CD4-positive, CD25-positive, alpha-beta regulatory T cell (primary cell): ENCODE measurements at regions not wholly inside any gene's neighbourhood (a gene's known extent, or its start where the extent isn't known, plus 50 kb on each side); places are given as distances from the start of the nearest gene placed in this dataset.
"Not testable (repeated sequence)": the region's sequence is repeated elsewhere in the genome, so short reads cannot be mapped to it uniquely, and the experiment has no call there.

Source experiments
- ATAC-seq, 2 donors: fragments of 150-1000 bp; cut with Tn5 transposase; one replicate each; pipeline ENCODE4 v1.10.0; 2021; ENCODE audit warnings: low read depth in 2 of 2, moderate number of reproducible peaks in 2 of 2, moderate library complexity in 1 of 2
- DNase-seq, 3 donors: peaks; one replicate each; pipeline versions ENCODE4 v3.0.0 to v3.0.0-alpha.2; 2012 to 2022; ENCODE audit warnings: mixed read lengths in 1 of 3
- H3K27ac ChIP-seq: one replicate; pipeline ENCODE4 v1.7.0; 2013; ENCODE audit warnings: mild to moderate bottlenecking, low read length; ENCODE audit not compliant: insufficient read depth, poor library complexity, severe bottlenecking
- H3K27me3 ChIP-seq: one replicate; pipeline ENCODE4 v1.7.0; 2013; ENCODE audit warnings: low read length; ENCODE audit not compliant: control insufficient read depth, insufficient read depth
- H3K36me3 ChIP-seq: one replicate; pipeline ENCODE4 v1.7.0; 2013; ENCODE audit warnings: mild to moderate bottlenecking, low read length, moderate library complexity; ENCODE audit not compliant: control insufficient read depth, insufficient read depth
- H3K4me1 ChIP-seq: 2 replicates; pipeline ENCODE4 v1.7.0; 2013; ENCODE audit warnings: mild to moderate bottlenecking, low read length; ENCODE audit not compliant: insufficient read depth, control insufficient read depth, poor library complexity, severe bottlenecking
- H3K4me3 ChIP-seq: one replicate; pipeline ENCODE4 v1.7.0; 2013; ENCODE audit warnings: low read depth, mild to moderate bottlenecking, low read length, moderate library complexity
- H3K9me3 ChIP-seq, 2 experiments: 1 replicate in 1 of 2; 2 replicates in 1 of 2; pipeline ENCODE4 v1.7.0; 2013; ENCODE audit warnings: low read length in 2 of 2, mild to moderate bottlenecking in 1 of 2, moderate library complexity in 1 of 2; ENCODE audit not compliant: control insufficient read depth in 2 of 2
- H3K27ac Mint-ChIP-seq, 3 donors: one replicate each; pipeline ENCODE4 v1.8.0; 2020 to 2022; ENCODE audit warnings: mild to moderate bottlenecking in 3 of 3, mixed read lengths in 3 of 3, moderate library complexity in 2 of 3
- H3K27me3 Mint-ChIP-seq: one replicate; pipeline ENCODE4 v1.8.0; 2022; ENCODE audit warnings: mild to moderate bottlenecking, mixed read lengths
- H3K36me3 Mint-ChIP-seq: one replicate; pipeline ENCODE4 v1.8.0; 2020; ENCODE audit warnings: mixed read lengths
- H3K4me1 Mint-ChIP-seq, 4 donors: one replicate each; pipeline ENCODE4 v1.8.0; 2020 to 2022; ENCODE audit warnings: mixed read lengths in 4 of 4, mild to moderate bottlenecking in 1 of 4
- H3K4me3 Mint-ChIP-seq, 4 donors: one replicate each; pipeline ENCODE4 v1.8.0; 2020 to 2022; ENCODE audit warnings: mild to moderate bottlenecking in 4 of 4, mixed read lengths in 4 of 4, moderate library complexity in 3 of 4
- H3K9me3 Mint-ChIP-seq, 7 donors: one replicate each; pipeline ENCODE4 v1.8.0; 2020 to 2022; ENCODE audit warnings: mixed read lengths in 7 of 7, mild to moderate bottlenecking in 3 of 7, moderate library complexity in 2 of 7

GRCh38 chr15:94858449-94858848 lies 627.1 kb downstream of the MCTP2 start:
- Mint-ChIP-seq H3K27me3 (no peaks in the 10 kb centered on the region), H3K27ac (no peak overlapping the region), H3K4me1 (no peaks in the 10 kb centered on the region), H3K36me3 (no peaks in the 10 kb centered on the region), H3K4me3 (no peak overlapping the region), H3K9me3 (peaks cover 0 to 16% (median 6%) of the 10 kb centered on the region in 7 donors)
- no peaks in the 10 kb centered on the region for H3K4me1 ChIP-seq
- H3K9me3 ChIP-seq: peaks cover 0 to 7% of the 10 kb centered on the region in 2 experiments
- H3K36me3 ChIP-seq: no peaks in the 10 kb centered on the region
- DNase-seq: no peak
- H3K4me3 ChIP-seq: no peak overlapping the region
- ATAC-seq: no peak
- H3K27me3 ChIP-seq: no peaks in the 10 kb centered on the region
- no peak overlapping the region for H3K27ac ChIP-seq

GRCh38 chr15:94858920-94859319 lies 627.6 kb downstream of the MCTP2 start:
- DNase-seq: no peak
- peaks cover 0 to 17% (median 6%) of the 10 kb centered on the region in 7 donors for H3K9me3 Mint-ChIP-seq
- Histone ChIP-seq H3K9me3 (peaks cover 0 to 5% of the 10 kb centered on the region in 2 experiments), H3K27ac (no peak overlapping the region), H3K27me3 (no peaks in the 10 kb centered on the region), H3K4me3 (no peak overlapping the region), H3K4me1 (no peaks in the 10 kb centered on the region), H3K36me3 (no peaks in the 10 kb centered on the region)
- no peak overlapping the region for H3K27ac Mint-ChIP-seq
- H3K4me1 Mint-ChIP-seq: no peaks in the 10 kb centered on the region
- no peaks in the 10 kb centered on the region for H3K36me3 Mint-ChIP-seq
- ATAC-seq: no peak
- H3K27me3 Mint-ChIP-seq: no peaks in the 10 kb centered on the region
- no peak overlapping the region for H3K4me3 Mint-ChIP-seq

GRCh38 chr15:94864600-94864999 lies 633.2 kb downstream of the MCTP2 start:
- H3K9me3 ChIP-seq: no peaks in the 10 kb centered on the region
- H3K9me3 Mint-ChIP-seq: peaks cover 0 to 18% (median 6%) of the 10 kb centered on the region in 7 donors
- H3K36me3 Mint-ChIP-seq: no peaks in the 10 kb centered on the region
- no peaks in the 10 kb centered on the region for H3K36me3 ChIP-seq
- ATAC-seq: no peak
- H3K27me3 ChIP-seq: no peaks in the 10 kb centered on the region
- H3K27ac ChIP-seq: no peak overlapping the region
- H3K4me1 ChIP-seq: no peaks in the 10 kb centered on the region
- no peak overlapping the region for H3K4me3 ChIP-seq
- H3K27ac Mint-ChIP-seq: no peak overlapping the region
- H3K4me3 Mint-ChIP-seq: no peak overlapping the region
- DNase-seq: no peak
- no peaks in the 10 kb centered on the region for H3K27me3 Mint-ChIP-seq
- no peaks in the 10 kb centered on the region for H3K4me1 Mint-ChIP-seq

GRCh38 chr15:94868265-94868664 lies 636.9 kb downstream of the MCTP2 start:
- H3K9me3 ChIP-seq, H3K4me1 Mint-ChIP-seq, H3K4me3 ChIP-seq, H3K27ac ChIP-seq, DNase-seq, H3K36me3 ChIP-seq, H3K4me1 ChIP-seq, H3K27me3 Mint-ChIP-seq, H3K27ac Mint-ChIP-seq, H3K4me3 Mint-ChIP-seq, H3K36me3 Mint-ChIP-seq, H3K27me3 ChIP-seq, ATAC-seq: not testable (repeated sequence)
- peaks cover 2 to 15% (median 6%) of the 10 kb centered on the region in 7 donors for H3K9me3 Mint-ChIP-seq

- Histone ChIP-seq H3K36me3 (no peaks in the 10 kb centered on the region), H3K9me3 (peaks cover 0 to 5% of the 10 kb centered on the region in 2 experiments), H3K4me1 (no peaks in the 10 kb centered on the region), H3K27me3 (no peaks in the 10 kb centered on the region), H3K27ac (no peak overlapping the region), H3K4me3 (no peak overlapping the region)
- ATAC-seq (no peak), DNase-seq (no peak)
- Mint-ChIP-seq H3K4me1 (no peaks in the 10 kb centered on the region), H3K36me3 (no peaks in the 10 kb centered on the region), H3K27ac (no peak overlapping the region), H3K9me3 (peaks cover 0 to 10% (median 6%) of the 10 kb centered on the region in 7 donors), H3K27me3 (no peaks in the 10 kb centered on the region), H3K4me3 (no peak overlapping the region)
Measured at GRCh38 chr15:94875550-94875949, 644.2 kb downstream of the MCTP2 start.

GRCh38 chr15:94877833-94878232 lies 646.5 kb downstream of the MCTP2 start:
- Histone ChIP-seq H3K4me1 (no peaks in the 10 kb centered on the region), H3K27ac (no peak overlapping the region), H3K9me3 (peaks cover 0 to 8% of the 10 kb centered on the region in 2 experiments), H3K27me3 (no peaks in the 10 kb centered on the region), H3K36me3 (no peaks in the 10 kb centered on the region), H3K4me3 (no peak overlapping the region)
- Mint-ChIP-seq H3K27me3 (no peaks in the 10 kb centered on the region), H3K27ac (peak overlapping the region in 1 of 3 donors; percentile 38), H3K4me3 (no peak overlapping the region), H3K36me3 (no peaks in the 10 kb centered on the region), H3K9me3 (peaks cover 0 to 12% (median 7%) of the 10 kb centered on the region in 7 donors), H3K4me1 (no peaks in the 10 kb centered on the region)
- no peak for ATAC-seq
- DNase-seq: no peak

GRCh38 chr15:94882071-94882712 lies 650.8 kb downstream of the MCTP2 start:
- Histone ChIP-seq H3K9me3 (peaks cover 0 to 3% of the 10 kb centered on the region in 2 experiments), H3K36me3 (no peaks in the 10 kb centered on the region), H3K27me3 (no peaks in the 10 kb centered on the region), H3K4me1 (no peaks in the 10 kb centered on the region), H3K4me3 (no peak overlapping the region), H3K27ac (no peak overlapping the region)
- no peak overlapping the region for H3K4me3 Mint-ChIP-seq
- H3K4me1 Mint-ChIP-seq: no peaks in the 10 kb centered on the region
- DNase-seq (no peak), ATAC-seq (no peak)
- no peaks in the 10 kb centered on the region for H3K36me3 Mint-ChIP-seq
- H3K9me3 Mint-ChIP-seq: peaks cover 0 to 18% (median 9%) of the 10 kb centered on the region in 7 donors
- no peaks in the 10 kb centered on the region for H3K27me3 Mint-ChIP-seq
- no peak overlapping the region for H3K27ac Mint-ChIP-seq

GRCh38 chr15:94887391-94887790 lies 656.0 kb downstream of the MCTP2 start:
- H3K27me3 ChIP-seq: no peaks in the 10 kb centered on the region
- H3K27ac ChIP-seq: no peak overlapping the region
- H3K9me3 ChIP-seq: no peaks in the 10 kb centered on the region
- no peaks in the 10 kb centered on the region for H3K36me3 ChIP-seq
- Mint-ChIP-seq H3K4me1 (no peaks in the 10 kb centered on the region), H3K36me3 (no peaks in the 10 kb centered on the region), H3K27me3 (no peaks in the 10 kb centered on the region), H3K9me3 (peaks cover 3 to 19% (median 7%) of the 10 kb centered on the region in 7 donors), H3K27ac (no peak overlapping the region), H3K4me3 (no peak overlapping the region)
- no peak for DNase-seq
- H3K4me3 ChIP-seq: no peak overlapping the region
- H3K4me1 ChIP-seq: no peaks in the 10 kb centered on the region
- no peak for ATAC-seq
